Keratinocyte (primary cell): ENCODE measurements at regions not wholly inside any gene's neighbourhood (a gene's known extent, or its start where the extent isn't known, plus 50 kb on each side); places are given as distances from the start of the nearest gene placed in this dataset.

ENCODE experiments used
- DNase-seq: peaks from one replicate; pipeline ENCODE4 v3.0.0-alpha.2; 2011; ENCODE audit warnings: low read depth, missing footprints, low spot score
- FAIRE-seq: peaks from 2 replicates; lab custom pipeline; 2011; peaks lifted over from hg19 to GRCh38; lab: Jason Lieb, UNC
- H2AFZ ChIP-seq: 2 replicates; pipeline ENCODE4 v1.6.0; 2012; ENCODE audit warnings: low read length, control low read depth, inconsistent platforms; ENCODE audit not compliant: control insufficient read depth
- H3K27ac ChIP-seq: 2 replicates; pipeline ENCODE4 v1.5.1; 2011; ENCODE audit warnings: low read length; ENCODE audit not compliant: control insufficient read depth, insufficient read depth
- H3K27me3 ChIP-seq: 3 replicates; pipeline ENCODE4 v1.6.0; 2011; ENCODE audit warnings: low read length; ENCODE audit not compliant: control insufficient read depth, insufficient read depth; ENCODE audit errors: extremely low read depth
- H3K36me3 ChIP-seq, 2 experiments: 2 replicates in 1 of 2; 3 replicates in 1 of 2; pipeline ENCODE4 v1.5.1; 2011; ENCODE audit warnings: low read length in 2 of 2, mild to moderate bottlenecking in 1 of 2; ENCODE audit not compliant: control insufficient read depth in 2 of 2, insufficient read depth in 2 of 2; ENCODE audit errors: extremely low read depth in 1 of 2
- H3K4me1 ChIP-seq: 3 replicates; pipeline ENCODE4 v1.5.1; 2011; ENCODE audit warnings: low read length; ENCODE audit not compliant: control insufficient read depth, insufficient read depth; ENCODE audit errors: extremely low read depth
- H3K4me2 ChIP-seq: 3 replicates; pipeline ENCODE4 v1.6.0; 2011; ENCODE audit warnings: low read depth, low read length; ENCODE audit not compliant: control insufficient read depth, insufficient read depth; ENCODE audit errors: extremely low read depth
- H3K4me3 ChIP-seq, 3 experiments: fragments of 200-600 bp in 1 of 3; sonication (generic) in 1 of 3; 2 replicates in 2 of 3; 3 replicates in 1 of 3; pipeline ENCODE4 v1.5.1; 2011 to 2016; ENCODE audit warnings: low read length in 3 of 3, mild to moderate bottlenecking in 3 of 3, control low read depth in 2 of 3, inconsistent platforms in 1 of 3, low read depth in 1 of 3, mixed read lengths in 1 of 3, mixed run types in 1 of 3, moderate library complexity in 1 of 3; ENCODE audit not compliant: control insufficient read depth in 2 of 3, insufficient read depth in 2 of 3; ENCODE audit errors: extremely low read depth in 1 of 3
- H3K79me2 ChIP-seq: 2 replicates; pipeline ENCODE4 v1.6.0; 2012; ENCODE audit warnings: low read length; ENCODE audit not compliant: control insufficient read depth, insufficient read depth
- H3K9ac ChIP-seq: 3 replicates; pipeline ENCODE4 v1.6.0; 2011; ENCODE audit warnings: low read length; ENCODE audit not compliant: control insufficient read depth, insufficient read depth; ENCODE audit errors: extremely low read depth
- H3K9me1 ChIP-seq: 3 replicates; pipeline ENCODE4 v1.6.0; 2011; ENCODE audit warnings: low read length; ENCODE audit not compliant: control insufficient read depth, insufficient read depth; ENCODE audit errors: extremely low read depth
- H3K9me3 ChIP-seq: 2 replicates; pipeline ENCODE4 v1.5.1; 2012; ENCODE audit warnings: low read depth, low read length; ENCODE audit not compliant: control insufficient read depth
- H4K20me1 ChIP-seq: 3 replicates; pipeline ENCODE4 v1.6.0; 2011; ENCODE audit warnings: low read length; ENCODE audit not compliant: control insufficient read depth, insufficient read depth; ENCODE audit errors: extremely low read depth
- CTCF ChIP-seq, 3 experiments: IDR thresholded peaks in 1 of 3; conservative IDR thresholded peaks in 1 of 3; optimal IDR thresholded peaks in 1 of 3; 2 replicates in 2 of 3; 3 replicates in 1 of 3; pipeline versions ENCODE3 to v1.5.1; 2011; ENCODE audit warnings: low read length in 3 of 3, mild to moderate bottlenecking in 3 of 3, moderate library complexity in 2 of 3, control low read depth in 1 of 3, inconsistent platforms in 1 of 3; ENCODE audit not compliant: insufficient read depth in 2 of 3; ENCODE audit errors: extremely low read depth in 1 of 3
- EZH2 ChIP-seq: IDR thresholded peaks from one replicate; pipeline ENCODE4 v1.6.1; 2012; ENCODE audit warnings: inconsistent platforms, mild to moderate bottlenecking, low read length, moderate library complexity
- dilution Hi-C: fragments of 300-500 bp; cut with MboI; formaldehyde crosslinking; loops from one replicate; pipeline ENCODE4 v1.7.0; 2020; ENCODE audit warnings: low sequenced_read_pairs; ENCODE audit not compliant: extremely low pct_ligation_motif_present

- no peaks in the 10 kb centered on the region for H3K9me1 ChIP-seq
- no peaks in the 10 kb centered on the region for H3K27me3 ChIP-seq
- H3K4me3 ChIP-seq: no peak overlapping the region
- H4K20me1 ChIP-seq: no peaks in the 10 kb centered on the region
- no peaks in the 10 kb centered on the region for H3K9me3 ChIP-seq
- H3K36me3 ChIP-seq: no peaks in the 10 kb centered on the region
- H2AFZ ChIP-seq: no peak overlapping the region
- H3K79me2 ChIP-seq: no peaks in the 10 kb centered on the region
- H3K27ac ChIP-seq: no peak overlapping the region
- H3K4me2 ChIP-seq: no peak overlapping the region
- H3K9ac ChIP-seq: no peak overlapping the region
- dilution Hi-C loops: no loop called here
- DNase-seq (no peak), FAIRE-seq (no peak)
- TF ChIP-seq CTCF (optimal IDR thresholded peaks at IDR 0.05 in 1 of 3, IDR thresholded peaks at IDR 0.05 in 1 of 3, conservative IDR thresholded peaks at IDR 0.05 in 1 of 3; ENCODE audit: extremely low read depth in 1 of 3, insufficient read depth in 2 of 3, low read length in 3 of 3) (no peak), EZH2 (no peak)
- H3K4me1 ChIP-seq: no peaks in the 10 kb centered on the region
Measured at GRCh38 chr13:93101226-93101734, 125.3 kb upstream of the GPC6 start.

- Histone ChIP-seq H3K4me2 (no peak overlapping the region), H3K79me2 (no peaks in the 10 kb centered on the region), H4K20me1 (no peaks in the 10 kb centered on the region), H3K27ac (no peak overlapping the region), H3K4me1 (no peaks in the 10 kb centered on the region), H2AFZ (no peak overlapping the region), H3K27me3 (no peaks in the 10 kb centered on the region), H3K36me3 (no peaks in the 10 kb centered on the region), H3K9ac (no peak overlapping the region), H3K9me1 (no peaks in the 10 kb centered on the region), H3K9me3 (no peaks in the 10 kb centered on the region), H3K4me3 (no peak overlapping the region)
- TF ChIP-seq CTCF (optimal IDR thresholded peaks at IDR 0.05 in 1 of 3, IDR thresholded peaks at IDR 0.05 in 1 of 3, conservative IDR thresholded peaks at IDR 0.05 in 1 of 3; ENCODE audit: extremely low read depth in 1 of 3, insufficient read depth in 2 of 3, low read length in 3 of 3) (no peak), EZH2 (no peak)
- FAIRE-seq (no peak), DNase-seq (no peak)
- dilution Hi-C loops: no loop called here
Measured at GRCh38 chr13:93104270-93104669, 122.3 kb upstream of the GPC6 start.
